Panc1 (cell line): ENCODE measurements at regions not wholly inside any gene's neighbourhood (a gene's known extent, or its start where the extent isn't known, plus 50 kb on each side); places are given as distances from the start of the nearest gene placed in this dataset.

Experiments used
- ATAC-seq: fragments of 200-7000 bp; cut with Tn5 transposase; 2 replicates; pipeline ENCODE4 v1.9.1; 2020; ENCODE audit warnings: mild to moderate bottlenecking, moderate library complexity
- BruUV-seq: library from RNA; stranded (reverse); fragments of 400-500 nt; replicated peaks from 2 replicates; lab custom pipeline; 2021; lab: Mats Ljungman, UMichigan
- CTCF ChIA-PET: fragments of 300-600 bp; sonication (Branson Sonifier 250); formaldehyde crosslinking; loops from one replicate; lab custom pipeline; 2022; ENCODE audit warnings: antibody characterized with exemption; lab: Charles Lee
- POLR2A ChIA-PET: fragments of 300-600 bp; sonication (Branson Sonifier 250); formaldehyde crosslinking; loops from one replicate; lab custom pipeline; 2022; ENCODE audit warnings: antibody characterized with exemption; lab: Charles Lee
- DNase-seq: peaks from one replicate; pipeline ENCODE4 v3.0.0-alpha.2; 2010; ENCODE audit warnings: low read depth, low spot score
- H3K27ac ChIP-seq: 2 replicates; pipeline ENCODE4 v1.5.1; 2011; ENCODE audit warnings: mild to moderate bottlenecking, low read length, inconsistent platforms
- H3K27me3 ChIP-seq: fragments of 200-500 bp; sonication (Bioruptor generic); 2 replicates; pipeline ENCODE4 v1.6.0; 2014; ENCODE audit warnings: low read length, inconsistent platforms; ENCODE audit not compliant: control insufficient read depth, insufficient read depth
- H3K36me3 ChIP-seq: fragments of 200-500 bp; sonication (Bioruptor generic); 2 replicates; pipeline ENCODE4 v1.5.1; 2014; ENCODE audit warnings: inconsistent platforms, mild to moderate bottlenecking, low read length, moderate library complexity; ENCODE audit not compliant: control insufficient read depth, insufficient read depth
- H3K4me1 ChIP-seq: 2 replicates; pipeline ENCODE4 v1.5.1; 2011; ENCODE audit warnings: inconsistent platforms, mild to moderate bottlenecking, low read length, moderate library complexity; ENCODE audit not compliant: control insufficient read depth, insufficient read depth
- H3K4me3 ChIP-seq, 2 experiments: 2 replicates each; pipeline ENCODE4 v1.5.1; 2011 to 2012; ENCODE audit warnings: low read depth in 2 of 2, low read length in 2 of 2, mild to moderate bottlenecking in 2 of 2, inconsistent platforms in 1 of 2, moderate library complexity in 1 of 2
- H3K9me3 ChIP-seq: fragments of 200-500 bp; sonication (Bioruptor generic); 2 replicates; pipeline ENCODE4 v1.5.1; 2014; ENCODE audit warnings: low read depth, mild to moderate bottlenecking, inconsistent platforms, low read length, moderate library complexity; ENCODE audit not compliant: control insufficient read depth, insufficient read depth
- CTCF ChIP-seq: fragments of 450-650 bp; IDR thresholded peaks from 2 replicates; pipeline ENCODE4 v1.5.1; 2017; ENCODE audit warnings: mild to moderate bottlenecking
- POLR2AphosphoS5 ChIP-seq: IDR thresholded peaks from 2 replicates; pipeline ENCODE4 v1.6.1; 2012; ENCODE audit warnings: mild to moderate bottlenecking, low read depth, low read length, moderate library complexity
- REST ChIP-seq, 2 experiments: IDR thresholded peaks; 2 replicates each; pipeline ENCODE4 v1.6.1; 2011 to 2012; ENCODE audit warnings: low read depth in 2 of 2, control low read depth in 1 of 2, low read length in 1 of 2, mild to moderate bottlenecking in 1 of 2, moderate library complexity in 1 of 2; ENCODE audit not compliant: insufficient read depth in 1 of 2
- SIN3A ChIP-seq: IDR thresholded peaks from 2 replicates; pipeline ENCODE4 v1.6.1; 2012; ENCODE audit warnings: low read depth, mild to moderate bottlenecking, low read length, moderate library complexity, borderline replicate concordance; ENCODE audit not compliant: insufficient read depth
- TCF7L2 ChIP-seq: IDR thresholded peaks from 2 replicates; pipeline ENCODE4 v1.6.1; 2011; ENCODE audit warnings: mild to moderate bottlenecking, low read depth, low read length, inconsistent platforms
- in situ Hi-C: cut with HindIII; loops from 2 replicates; pipeline ENCODE4 v1.10.0; 2016; ENCODE audit warnings: low sequenced_read_pairs, low pct_unique_long_range_greater_than_20kb
- intact Hi-C: fragments of 100-400 bp; cut with micrococcal nuclease; formaldehyde crosslinking; loops from one replicate; pipeline ENCODE4 v1.10.0; 2022; ENCODE audit not compliant: unreplicated experiment

GRCh38 chr6:132168961-132169360 lies 217.8 kb upstream of the CCN2 start:
- no TSS peak for BruUV-seq
- H3K4me3 ChIP-seq, result no peak overlapping the region
- ChIA-PET CTCF (no interaction called here), POLR2A (no interaction called here)
- H3K36me3 ChIP-seq, result no peaks in the 10 kb centered on the region
- no peaks in the 10 kb centered on the region for H3K4me1 ChIP-seq
- in situ Hi-C loops, result no loop called here
- H3K27me3 ChIP-seq, result no peaks in the 10 kb centered on the region
- no peak for TF ChIP-seq REST (IDR thresholded peaks at IDR 0.05; ENCODE audit: insufficient read depth in 1 of 2, low read depth in 2 of 2, low read length in 1 of 2)
- TF ChIP-seq TCF7L2, result no peak
- no peak for TF ChIP-seq CTCF
- TF ChIP-seq SIN3A, result no peak
- no peak for TF ChIP-seq POLR2AphosphoS5
- peaks cover 12% of the 10 kb centered on the region; the same call in 1 of the 2 replicates for H3K9me3 ChIP-seq
- no peak for ATAC-seq
- intact Hi-C loops, result no loop called here
- no peak overlapping the region for H3K27ac ChIP-seq
- DNase-seq, result no peak

- peak overlapping the region; percentile 9; the same call in 1 of the 2 replicates for H3K27ac ChIP-seq
- ATAC-seq (peak; percentile 38; the same call in 1 of the 2 replicates), DNase-seq (no peak)
- ChIA-PET CTCF (no interaction called here), POLR2A (no interaction called here)
- no peaks in the 10 kb centered on the region for H3K27me3 ChIP-seq
- no peaks in the 10 kb centered on the region for H3K36me3 ChIP-seq
- no TSS peak for BruUV-seq
- no peak for TF ChIP-seq TCF7L2
- TF ChIP-seq CTCF, result no peak
- TF ChIP-seq POLR2AphosphoS5, result no peak
- no peak for TF ChIP-seq REST (IDR thresholded peaks at IDR 0.05; ENCODE audit: insufficient read depth in 1 of 2, low read depth in 2 of 2, low read length in 1 of 2)
- TF ChIP-seq SIN3A, result no peak
- no peaks in the 10 kb centered on the region for H3K4me1 ChIP-seq
- H3K4me3 ChIP-seq, result no peak overlapping the region
- in situ Hi-C loops (no loop called here), intact Hi-C loops (no loop called here)
- H3K9me3 ChIP-seq, result peaks cover 12% of the 10 kb centered on the region; the same call in 1 of the 2 replicates
Observed at GRCh38 chr6:132167929-132168892, 217.0 kb upstream of the CCN2 start.
